GM10266 (cell line): ENCODE measurements at regions not wholly inside any gene's neighbourhood (a gene's known extent, or its start where the extent isn't known, plus 50 kb on each side); places are given as distances from the start of the nearest gene placed in this dataset.

Experiments used
- DNase-seq: peaks from one replicate; pipeline ENCODE4 v3.0.0; 2012; ENCODE audit errors: extremely low spot score
- TF ChIP-seq, protein P1 (sequence below): IDR thresholded peaks from 2 replicates; pipeline ENCODE4 v1.5.1; 2012; ENCODE audit warnings: mild to moderate bottlenecking, low read depth; ENCODE audit not compliant: control insufficient read depth, insufficient read depth; ENCODE audit errors: missing control alignments

DNA sequence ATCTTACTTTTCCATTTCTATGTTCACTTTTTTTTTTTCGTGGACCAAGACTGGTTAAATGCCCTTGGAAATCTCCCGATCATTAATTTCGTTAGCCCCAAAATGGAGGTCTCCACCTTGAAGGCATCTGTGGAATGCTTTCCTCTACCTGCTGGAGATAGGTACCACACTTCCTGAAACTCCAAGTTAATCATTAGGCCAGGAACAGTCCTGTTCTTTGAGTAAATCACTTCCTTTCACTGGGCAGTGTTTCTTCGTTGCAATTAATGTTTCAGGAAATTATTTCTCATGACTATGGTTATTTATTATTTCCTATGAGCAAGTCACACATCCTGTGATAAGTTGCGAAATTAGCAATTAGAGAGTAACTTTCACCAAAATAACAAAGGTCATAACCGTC lies 225.2 kb upstream of the LYPLAL1 start:
- TF ChIP-seq, protein P1, sequence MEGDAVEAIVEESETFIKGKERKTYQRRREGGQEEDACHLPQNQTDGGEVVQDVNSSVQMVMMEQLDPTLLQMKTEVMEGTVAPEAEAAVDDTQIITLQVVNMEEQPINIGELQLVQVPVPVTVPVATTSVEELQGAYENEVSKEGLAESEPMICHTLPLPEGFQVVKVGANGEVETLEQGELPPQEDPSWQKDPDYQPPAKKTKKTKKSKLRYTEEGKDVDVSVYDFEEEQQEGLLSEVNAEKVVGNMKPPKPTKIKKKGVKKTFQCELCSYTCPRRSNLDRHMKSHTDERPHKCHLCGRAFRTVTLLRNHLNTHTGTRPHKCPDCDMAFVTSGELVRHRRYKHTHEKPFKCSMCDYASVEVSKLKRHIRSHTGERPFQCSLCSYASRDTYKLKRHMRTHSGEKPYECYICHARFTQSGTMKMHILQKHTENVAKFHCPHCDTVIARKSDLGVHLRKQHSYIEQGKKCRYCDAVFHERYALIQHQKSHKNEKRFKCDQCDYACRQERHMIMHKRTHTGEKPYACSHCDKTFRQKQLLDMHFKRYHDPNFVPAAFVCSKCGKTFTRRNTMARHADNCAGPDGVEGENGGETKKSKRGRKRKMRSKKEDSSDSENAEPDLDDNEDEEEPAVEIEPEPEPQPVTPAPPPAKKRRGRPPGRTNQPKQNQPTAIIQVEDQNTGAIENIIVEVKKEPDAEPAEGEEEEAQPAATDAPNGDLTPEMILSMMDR: no peak
- DNase-seq: no peak

GRCh38 chr1:218953386-218953785 lies 220.3 kb upstream of the LYPLAL1 start:
- DNase-seq: no peak
- TF ChIP-seq, protein P1: no peak

GRCh38 chr1:218957971-218958370 lies 215.7 kb upstream of the LYPLAL1 start:
- TF ChIP-seq, protein P1: no peak
- no peak for DNase-seq

GRCh38 chr1:218959784-218960183 lies 213.9 kb upstream of the LYPLAL1 start:
- TF ChIP-seq, protein P1: no peak
- no peak for DNase-seq

- no peak for DNase-seq
- TF ChIP-seq, protein P1: no peak
These were observed 209.1 kb upstream of the LYPLAL1 start for GRCh38 chr1:218964471-218965185.

- TF ChIP-seq, protein P1: no peak
- DNase-seq: no peak
These were observed 207.9 kb upstream of the LYPLAL1 start for GRCh38 chr1:218965821-218966220.

GRCh38 chr1:218967254-218967653 lies 206.4 kb upstream of the LYPLAL1 start:
- TF ChIP-seq, protein P1: no peak
- DNase-seq: no peak
